ENCODE measurements at regions not wholly inside any gene's neighbourhood (a gene's known extent, or its start where the extent isn't known, plus 50 kb on each side); places are given as distances from the start of the nearest gene placed in this dataset.
"Not testable (repeated sequence)": the region's sequence is repeated elsewhere in the genome, so short reads cannot be mapped to it uniquely, and the experiment has no call there.

GRCh38 chr4:57199267-57199666 is 89.1 kb upstream of the IGFBP7 start:
- H3K9ac ChIP-seq (ENCODE audit: low read length): no peak overlapping the region
- no peaks in the 10 kb centered on the region for H3K9me3 ChIP-seq (ENCODE audit: control insufficient read depth, low read length)
- no peak overlapping the region for H3K4me3 ChIP-seq (ENCODE audit: low read length)
- no peaks in the 10 kb centered on the region for H3K36me3 ChIP-seq (ENCODE audit: control insufficient read depth, insufficient read depth, low read length)
- no peaks in the 10 kb centered on the region for H3K4me1 ChIP-seq (ENCODE audit: control insufficient read depth, insufficient read depth, low read length)
- no peaks in the 10 kb centered on the region for H3K27me3 ChIP-seq (ENCODE audit: control insufficient read depth, insufficient read depth, low read length)

DNA sequence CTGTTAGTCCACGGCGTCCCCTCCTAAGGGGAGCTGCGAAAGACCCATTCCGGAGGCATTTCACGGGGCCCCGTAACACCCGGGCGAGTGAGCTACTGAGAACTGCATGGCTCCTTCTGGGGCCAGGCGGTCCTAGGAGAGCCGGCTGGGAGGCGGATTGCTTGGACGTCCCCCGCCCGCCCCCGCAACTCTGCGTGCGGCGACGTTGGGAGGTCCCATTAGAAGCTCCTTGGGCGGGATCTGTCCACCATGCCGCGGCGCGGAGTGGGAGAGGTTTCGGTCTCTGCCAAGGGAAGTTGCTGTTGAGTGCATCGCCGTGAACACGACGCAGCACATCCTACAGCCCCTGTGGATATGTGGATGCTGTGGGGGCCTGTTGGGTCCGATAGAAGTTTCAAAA is 85.4 kb upstream of the IGFBP7 start:
- H3K9ac ChIP-seq (ENCODE audit: low read length): no peak overlapping the region
- H3K4me1 ChIP-seq (ENCODE audit: control insufficient read depth, insufficient read depth, low read length): no peaks in the 10 kb centered on the region
- H3K9me3 ChIP-seq (ENCODE audit: control insufficient read depth, low read length): no peaks in the 10 kb centered on the region
- H3K27me3 ChIP-seq (ENCODE audit: control insufficient read depth, insufficient read depth, low read length): no peaks in the 10 kb centered on the region
- H3K36me3 ChIP-seq (ENCODE audit: control insufficient read depth, insufficient read depth, low read length): no peaks in the 10 kb centered on the region
- H3K4me3 ChIP-seq (ENCODE audit: low read length): no peak overlapping the region

- Histone ChIP-seq H3K36me3 (ENCODE audit: control insufficient read depth, insufficient read depth, low read length) (no peaks in the 10 kb centered on the region), H3K9me3 (ENCODE audit: control insufficient read depth, low read length) (no peaks in the 10 kb centered on the region), H3K4me3 (ENCODE audit: low read length) (no peak overlapping the region), H3K4me1 (ENCODE audit: control insufficient read depth, insufficient read depth, low read length) (no peaks in the 10 kb centered on the region), H3K27me3 (ENCODE audit: control insufficient read depth, insufficient read depth, low read length) (no peaks in the 10 kb centered on the region), H3K9ac (ENCODE audit: low read length) (no peak overlapping the region)
Observed at GRCh38 chr4:57194068-57194611, 84.0 kb upstream of the IGFBP7 start.

- Histone ChIP-seq H3K4me1 (ENCODE audit: control insufficient read depth, insufficient read depth, low read length) (no peaks in the 10 kb centered on the region), H3K36me3 (ENCODE audit: control insufficient read depth, insufficient read depth, low read length) (no peaks in the 10 kb centered on the region), H3K9ac (ENCODE audit: low read length) (no peak overlapping the region), H3K27me3 (ENCODE audit: control insufficient read depth, insufficient read depth, low read length) (no peaks in the 10 kb centered on the region), H3K9me3 (ENCODE audit: control insufficient read depth, low read length) (no peaks in the 10 kb centered on the region), H3K4me3 (ENCODE audit: low read length) (no peak overlapping the region)
Observed at GRCh38 chr4:57193209-57193810, 83.1 kb upstream of the IGFBP7 start.

- H3K27me3 ChIP-seq (ENCODE audit: control insufficient read depth, insufficient read depth, low read length): no peaks in the 10 kb centered on the region
Observed at GRCh38 chr4:57191523-57192034, 81.4 kb upstream of the IGFBP7 start.

DNA sequence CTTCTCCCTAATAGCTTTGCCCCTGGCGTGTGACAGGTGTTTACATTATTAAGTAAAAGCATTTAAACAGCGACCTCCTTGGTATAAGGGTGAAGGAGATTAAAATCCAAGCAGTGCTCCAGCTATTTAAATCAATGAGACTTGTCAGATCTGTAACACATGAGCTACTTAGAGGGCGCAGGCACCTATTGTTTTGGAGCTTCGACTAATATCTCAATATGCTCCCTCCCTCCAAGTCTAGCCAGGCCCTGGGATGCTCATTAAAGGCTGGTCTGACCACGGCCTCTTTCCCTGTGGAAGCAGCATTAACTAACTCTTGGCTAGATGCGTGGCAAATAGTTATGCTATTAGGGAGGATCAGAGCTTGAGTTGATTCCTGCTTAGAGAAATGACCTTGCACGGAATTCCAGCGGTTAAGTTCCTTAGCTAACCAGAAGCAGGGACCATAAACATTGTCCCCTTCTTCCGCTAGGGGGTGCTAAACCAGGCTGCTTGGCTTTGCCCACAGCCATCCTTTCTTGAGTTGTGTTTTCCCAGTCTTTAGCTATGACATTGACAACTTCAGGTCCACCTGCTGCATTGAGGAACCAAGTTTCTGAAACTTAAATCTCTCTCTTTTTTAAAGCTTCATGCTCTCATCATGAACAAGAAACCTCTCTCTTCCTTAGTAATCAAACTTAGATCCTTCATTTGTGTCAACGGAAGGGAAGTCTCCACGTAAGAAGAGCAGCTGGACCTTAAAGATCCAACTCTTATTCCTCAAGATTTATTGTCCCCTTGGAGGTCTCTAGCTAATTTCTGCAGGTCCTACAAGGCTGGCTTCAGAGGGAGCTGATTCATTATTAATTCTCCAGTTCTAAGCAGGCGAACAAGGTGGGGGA is 80.7 kb upstream of the IGFBP7 start:
- no peak overlapping the region for H3K9ac ChIP-seq (ENCODE audit: low read length)
- H3K4me1 ChIP-seq (ENCODE audit: control insufficient read depth, insufficient read depth, low read length): no peaks in the 10 kb centered on the region
- H3K4me3 ChIP-seq (ENCODE audit: low read length): no peak overlapping the region

More at GRCh38 chr4:57191523-57192034, 81.4 kb upstream of the IGFBP7 start:
- Histone ChIP-seq H3K36me3 (ENCODE audit: control insufficient read depth, insufficient read depth, low read length) (no peaks in the 10 kb centered on the region), H3K9me3 (ENCODE audit: control insufficient read depth, low read length) (no peaks in the 10 kb centered on the region), H3K9ac (ENCODE audit: low read length) (no peak overlapping the region), H3K4me3 (ENCODE audit: low read length) (no peak overlapping the region), H3K4me1 (ENCODE audit: control insufficient read depth, insufficient read depth, low read length) (no peaks in the 10 kb centered on the region)

DNA sequence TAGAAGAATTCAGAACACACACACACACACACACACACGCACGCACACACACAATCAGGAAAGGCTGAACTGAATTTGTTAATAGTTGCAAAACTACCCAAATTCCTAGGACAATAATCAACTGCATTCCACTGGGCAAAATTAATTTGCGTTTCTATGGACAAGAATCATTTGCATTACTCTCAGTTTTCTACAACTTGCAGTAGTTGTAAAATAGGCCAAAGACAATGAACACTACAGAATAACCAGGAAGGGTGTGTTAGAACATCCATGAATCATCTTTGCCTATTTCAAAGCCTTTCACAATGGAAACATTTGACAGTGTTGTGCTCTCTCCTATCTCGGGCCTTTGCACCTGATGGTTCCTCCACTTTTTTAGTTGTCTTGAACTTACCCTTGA is 77.1 kb upstream of the IGFBP7 start:
- no peak overlapping the region for H3K9ac ChIP-seq (ENCODE audit: low read length)
- no peak overlapping the region for H3K4me3 ChIP-seq (ENCODE audit: low read length)
- no peaks in the 10 kb centered on the region for H3K9me3 ChIP-seq (ENCODE audit: control insufficient read depth, low read length)
- H3K4me1 ChIP-seq (ENCODE audit: control insufficient read depth, insufficient read depth, low read length): no peaks in the 10 kb centered on the region
- H3K36me3 ChIP-seq (ENCODE audit: control insufficient read depth, insufficient read depth, low read length): no peaks in the 10 kb centered on the region
- H3K27me3 ChIP-seq (ENCODE audit: control insufficient read depth, insufficient read depth, low read length): no peaks in the 10 kb centered on the region

More for the DNA sequence above, 80.7 kb upstream of the IGFBP7 start:
- no peaks in the 10 kb centered on the region for H3K27me3 ChIP-seq (ENCODE audit: control insufficient read depth, insufficient read depth, low read length)
- H3K9me3 ChIP-seq (ENCODE audit: control insufficient read depth, low read length): no peaks in the 10 kb centered on the region
- no peaks in the 10 kb centered on the region for H3K36me3 ChIP-seq (ENCODE audit: control insufficient read depth, insufficient read depth, low read length)

DNA sequence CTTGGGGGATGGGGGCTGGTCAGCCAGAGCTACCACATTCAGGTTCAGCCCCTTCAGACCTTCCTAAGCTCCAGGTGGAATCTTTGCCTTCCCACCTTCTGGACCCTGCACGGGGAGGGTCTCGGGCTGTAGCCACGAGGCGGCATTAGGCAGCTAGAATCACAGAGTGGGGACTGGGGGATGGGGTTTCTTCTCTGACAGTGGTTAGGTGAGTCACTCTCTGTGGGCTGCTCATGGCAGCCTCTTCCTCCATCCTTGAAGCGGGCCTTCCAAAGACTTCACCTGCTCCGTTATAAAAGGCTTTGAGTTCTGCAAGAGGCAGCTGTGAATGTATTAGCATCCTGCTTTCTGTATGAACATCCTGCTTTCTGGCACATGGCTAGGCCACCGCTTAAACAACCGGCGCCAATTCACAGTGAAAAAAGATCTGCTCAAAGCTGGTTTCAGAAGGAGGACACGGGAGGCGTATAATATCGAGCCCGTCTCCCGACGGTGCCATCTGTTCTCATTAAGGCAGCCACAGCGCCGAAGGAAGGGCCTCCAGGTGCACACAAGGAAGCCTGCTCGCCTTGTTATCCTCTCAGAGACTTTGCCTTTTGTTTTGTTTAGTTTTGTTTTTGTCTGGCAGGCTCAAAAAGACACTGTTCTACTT is 74.3 kb upstream of the IGFBP7 start:
- Histone ChIP-seq H3K36me3 (ENCODE audit: control insufficient read depth, insufficient read depth, low read length) (no peaks in the 10 kb centered on the region), H3K27me3 (ENCODE audit: control insufficient read depth, insufficient read depth, low read length) (no peaks in the 10 kb centered on the region), H3K9me3 (ENCODE audit: control insufficient read depth, low read length) (no peaks in the 10 kb centered on the region), H3K4me3 (ENCODE audit: low read length) (no peak overlapping the region), H3K9ac (ENCODE audit: low read length) (no peak overlapping the region), H3K4me1 (ENCODE audit: control insufficient read depth, insufficient read depth, low read length) (no peaks in the 10 kb centered on the region)

- Histone ChIP-seq H3K4me3 (ENCODE audit: low read length) (no peak overlapping the region), H3K4me1 (ENCODE audit: control insufficient read depth, insufficient read depth, low read length) (no peaks in the 10 kb centered on the region), H3K9ac (ENCODE audit: low read length) (no peak overlapping the region), H3K27me3 (ENCODE audit: control insufficient read depth, insufficient read depth, low read length) (peaks cover 2% of the 10 kb centered on the region), H3K9me3 (ENCODE audit: control insufficient read depth, low read length) (no peaks in the 10 kb centered on the region), H3K36me3 (ENCODE audit: control insufficient read depth, insufficient read depth, low read length) (no peaks in the 10 kb centered on the region)
Observed at GRCh38 chr4:57182132-57182874, 72.1 kb upstream of the IGFBP7 start.

GRCh38 chr4:57173136-57173535 is 63.0 kb upstream of the IGFBP7 start:
- not testable (repeated sequence) for H3K4me1 ChIP-seq (ENCODE audit: control insufficient read depth, insufficient read depth, low read length); H3K9me3 ChIP-seq (ENCODE audit: control insufficient read depth, low read length); H3K27me3 ChIP-seq (ENCODE audit: control insufficient read depth, insufficient read depth, low read length); H3K36me3 ChIP-seq (ENCODE audit: control insufficient read depth, insufficient read depth, low read length); H3K9ac ChIP-seq (ENCODE audit: low read length); H3K4me3 ChIP-seq (ENCODE audit: low read length)

DNA sequence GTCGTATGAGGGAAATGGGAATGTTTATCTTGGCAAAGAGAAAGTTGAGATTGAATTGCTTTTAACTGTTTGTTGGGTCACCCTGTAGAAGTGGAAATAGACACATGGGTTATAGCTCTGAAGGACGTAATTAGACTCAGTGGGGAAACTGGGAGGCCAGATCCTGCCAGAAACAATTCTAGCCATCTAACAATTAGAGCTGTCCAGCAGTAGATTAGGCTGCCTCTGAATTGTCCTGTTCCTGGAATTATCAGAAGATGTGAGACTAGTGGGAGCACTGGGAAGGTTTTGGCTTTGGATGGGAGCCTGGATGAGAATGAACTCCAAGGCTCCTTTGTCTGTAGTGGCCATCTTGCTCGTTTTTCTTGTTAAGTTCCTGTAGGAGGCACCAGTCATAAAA is 61.9 kb upstream of the IGFBP7 start:
- Histone ChIP-seq H3K27me3 (ENCODE audit: control insufficient read depth, insufficient read depth, low read length) (no peaks in the 10 kb centered on the region), H3K9me3 (ENCODE audit: control insufficient read depth, low read length) (no peaks in the 10 kb centered on the region), H3K9ac (ENCODE audit: low read length) (no peak overlapping the region), H3K36me3 (ENCODE audit: control insufficient read depth, insufficient read depth, low read length) (no peaks in the 10 kb centered on the region), H3K4me3 (ENCODE audit: low read length) (no peak overlapping the region), H3K4me1 (ENCODE audit: control insufficient read depth, insufficient read depth, low read length) (no peaks in the 10 kb centered on the region)
